OCI-LY3 (cell line): ENCODE measurements at regions not wholly inside any gene's neighbourhood (a gene's known extent, or its start where the extent isn't known, plus 50 kb on each side); places are given as distances from the start of the nearest gene placed in this dataset.

Experiments
- CTCF ChIP-seq: fragments of 200-600, 300-600 bp; sonication (generic); IDR thresholded peaks from 2 replicates; pipeline ENCODE4 v1.5.1; 2014; ENCODE audit warnings: antibody characterized with exemption, low read length, low read depth
- EZH2phosphoT487 ChIP-seq: fragments of 200-600 bp; shearing (Covaris generic); IDR thresholded peaks from 2 replicates; pipeline ENCODE4 v1.6.1; 2018; ENCODE audit warnings: antibody characterized with exemption, mixed run types, low read depth

GRCh38 chr5:124052201-124052600, 540.2 kb downstream of the CSNK1G3 start:
- TF ChIP-seq CTCF (no peak), EZH2phosphoT487 (no peak)
